GM20000 (cell line): ENCODE measurements at regions not wholly inside any gene's neighbourhood (a gene's known extent, or its start where the extent isn't known, plus 50 kb on each side); places are given as distances from the start of the nearest gene placed in this dataset.
"Not testable (repeated sequence)": the region's sequence is repeated elsewhere in the genome, so short reads cannot be mapped to it uniquely, and the experiment has no call there.

Experiments
- DNase-seq: peaks from one replicate; pipeline ENCODE4 v3.0.0; 2012; ENCODE audit warnings: low spot score
- CTCF ChIP-seq: IDR thresholded peaks from 2 replicates; pipeline ENCODE4 v1.5.1; 2012; ENCODE audit warnings: mild to moderate bottlenecking, control low read depth; ENCODE audit errors: extremely low read depth, missing control alignments

- no peak for DNase-seq
- no peak for TF ChIP-seq CTCF
Observed at GRCh38 chr16:82293671-82294070, 123.6 kb upstream of the MPHOSPH6 start.

GRCh38 chr16:82287937-82288336, 117.9 kb upstream of the MPHOSPH6 start:
- no peak for DNase-seq
- TF ChIP-seq CTCF: no peak

- DNase-seq: no peak
- TF ChIP-seq CTCF: no peak
Observed at GRCh38 chr16:82282662-82283061, 112.6 kb upstream of the MPHOSPH6 start.

GRCh38 chr16:82281544-82281943, 111.5 kb upstream of the MPHOSPH6 start:
- TF ChIP-seq CTCF: no peak
- DNase-seq: no peak

- DNase-seq: no peak
- TF ChIP-seq CTCF: no peak
Observed at GRCh38 chr16:82280867-82281266, 110.8 kb upstream of the MPHOSPH6 start.

- DNase-seq: not testable (repeated sequence)
Observed at GRCh38 chr16:82275349-82275748, 105.3 kb upstream of the MPHOSPH6 start.

GRCh38 chr16:82271636-82272035, 101.6 kb upstream of the MPHOSPH6 start:
- no peak for TF ChIP-seq CTCF

GRCh38 chr16:82267675-82268074, 97.7 kb upstream of the MPHOSPH6 start:
- not testable (repeated sequence) for DNase-seq

More at GRCh38 chr16:82271636-82272035, 101.6 kb upstream of the MPHOSPH6 start:
- DNase-seq: no peak

- no peak for DNase-seq
- TF ChIP-seq CTCF: no peak
Observed at GRCh38 chr16:82265809-82266208, 95.8 kb upstream of the MPHOSPH6 start.
